GM21381 (cell line): ENCODE measurements at regions not wholly inside any gene's neighbourhood (a gene's known extent, or its start where the extent isn't known, plus 50 kb on each side); places are given as distances from the start of the nearest gene placed in this dataset.
"Not testable (repeated sequence)": the region's sequence is repeated elsewhere in the genome, so short reads cannot be mapped to it uniquely, and the experiment has no call there.

ENCODE experiments used
- ATAC-seq: cut with Tn5 transposase; IDR thresholded peaks from one replicate; pipeline ENCODE4 v1.9.1; 2021; ENCODE audit warnings: mild to moderate bottlenecking, moderate library complexity; ENCODE audit not compliant: unreplicated experiment

GRCh38 chr20:12715991-12716680 is 292.6 kb upstream of the SPTLC3 start:
- no peak for ATAC-seq

- no peak for ATAC-seq
These were observed 291.7 kb upstream of the SPTLC3 start for GRCh38 chr20:12717061-12717460.

GRCh38 chr20:12718619-12719018 is 290.2 kb upstream of the SPTLC3 start:
- no peak for ATAC-seq

GRCh38 chr20:12721636-12722035 is 287.1 kb upstream of the SPTLC3 start:
- no peak for ATAC-seq

- ATAC-seq = no peak
These were observed 286.7 kb upstream of the SPTLC3 start for GRCh38 chr20:12722091-12722490.

- no peak for ATAC-seq
These were observed 285.0 kb upstream of the SPTLC3 start for GRCh38 chr20:12723811-12724210.

- ATAC-seq = no peak
These were observed 280.0 kb upstream of the SPTLC3 start for GRCh38 chr20:12728782-12729181.

GRCh38 chr20:12729326-12729725 is 279.4 kb upstream of the SPTLC3 start:
- ATAC-seq = no peak

GRCh38 chr20:12733811-12734210 is 275.0 kb upstream of the SPTLC3 start:
- no peak for ATAC-seq

GRCh38 chr20:12737497-12737896 is 271.3 kb upstream of the SPTLC3 start:
- no peak for ATAC-seq

- ATAC-seq = no peak
These were observed 270.9 kb upstream of the SPTLC3 start for GRCh38 chr20:12737900-12738299.

- no peak for ATAC-seq
These were observed 268.1 kb upstream of the SPTLC3 start for GRCh38 chr20:12740647-12741046.

GRCh38 chr20:12744037-12744436 is 264.7 kb upstream of the SPTLC3 start:
- no peak for ATAC-seq

GRCh38 chr20:12748359-12748994 is 260.3 kb upstream of the SPTLC3 start:
- no peak for ATAC-seq

GRCh38 chr20:12750221-12750620 is 258.6 kb upstream of the SPTLC3 start:
- no peak for ATAC-seq

GRCh38 chr20:12752900-12753693 is 255.7 kb upstream of the SPTLC3 start:
- ATAC-seq = not testable (repeated sequence)

- ATAC-seq = not testable (repeated sequence)
These were observed 255.0 kb upstream of the SPTLC3 start for GRCh38 chr20:12753742-12754141.

GRCh38 chr20:12759493-12759892 is 249.3 kb upstream of the SPTLC3 start:
- not testable (repeated sequence) for ATAC-seq

GRCh38 chr20:12762725-12763124 is 246.0 kb upstream of the SPTLC3 start:
- no peak for ATAC-seq

GRCh38 chr20:12763406-12763805 is 245.4 kb upstream of the SPTLC3 start:
- ATAC-seq = no peak

GRCh38 chr20:12764053-12764452 is 244.7 kb upstream of the SPTLC3 start:
- ATAC-seq = no peak

- no peak for ATAC-seq
These were observed 243.9 kb upstream of the SPTLC3 start for GRCh38 chr20:12764851-12765250.
